ENCODE measurements at regions not wholly inside any gene's neighbourhood (a gene's known extent, or its start where the extent isn't known, plus 50 kb on each side); places are given as distances from the start of the nearest gene placed in this dataset.

- no peak for DNase-seq (ENCODE audit: low read depth)
- no peak overlapping the region for H3K4me3 ChIP-seq (ENCODE audit: low read length)
- TF ChIP-seq CTCF (conservative IDR thresholded peaks at IDR 0.05; ENCODE audit: low read length): no peak
Measured at GRCh38 chr2:36088716-36089328, 266.8 kb upstream of the CRIM1 start.

GRCh38 chr2:36087344-36087743 lies 268.2 kb upstream of the CRIM1 start:
- no peak for DNase-seq (ENCODE audit: low read depth)

GRCh38 chr2:36079793-36080192 lies 275.8 kb upstream of the CRIM1 start:
- TF ChIP-seq CTCF (conservative IDR thresholded peaks at IDR 0.05; ENCODE audit: low read length): no peak
- DNase-seq (ENCODE audit: low read depth): no peak
- H3K4me3 ChIP-seq (ENCODE audit: low read length): no peak overlapping the region

More at GRCh38 chr2:36087344-36087743, 268.2 kb upstream of the CRIM1 start:
- H3K4me3 ChIP-seq (ENCODE audit: low read length): no peak overlapping the region
- TF ChIP-seq CTCF (conservative IDR thresholded peaks at IDR 0.05; ENCODE audit: low read length): no peak

- TF ChIP-seq CTCF (conservative IDR thresholded peaks at IDR 0.05; ENCODE audit: low read length): no peak
- no peak for DNase-seq (ENCODE audit: low read depth)
- H3K4me3 ChIP-seq (ENCODE audit: low read length): no peak overlapping the region
Measured at GRCh38 chr2:36074008-36074407, 281.6 kb upstream of the CRIM1 start.

GRCh38 chr2:36071698-36072097 lies 283.9 kb upstream of the CRIM1 start:
- no peak for DNase-seq (ENCODE audit: low read depth)
- no peak for TF ChIP-seq CTCF (conservative IDR thresholded peaks at IDR 0.05; ENCODE audit: low read length)
- H3K4me3 ChIP-seq (ENCODE audit: low read length): no peak overlapping the region

- no peak for DNase-seq (ENCODE audit: low read depth)
- H3K4me3 ChIP-seq (ENCODE audit: low read length): no peak overlapping the region
- no peak for TF ChIP-seq CTCF (conservative IDR thresholded peaks at IDR 0.05; ENCODE audit: low read length)
Measured at GRCh38 chr2:36069074-36069473, 286.5 kb upstream of the CRIM1 start.

GRCh38 chr2:36068086-36068485 lies 287.5 kb upstream of the CRIM1 start:
- H3K4me3 ChIP-seq (ENCODE audit: low read length): no peak overlapping the region
- no peak for DNase-seq (ENCODE audit: low read depth)
- TF ChIP-seq CTCF (conservative IDR thresholded peaks at IDR 0.05; ENCODE audit: low read length): no peak

All from AG10803 (cell line).